ENCODE measurements at regions not wholly inside any gene's neighbourhood (a gene's known extent, or its start where the extent isn't known, plus 50 kb on each side); places are given as distances from the start of the nearest gene placed in this dataset.
A peak's percentile ranks its signal among the peaks of the same experiment; 100 is the strongest.

DNA sequence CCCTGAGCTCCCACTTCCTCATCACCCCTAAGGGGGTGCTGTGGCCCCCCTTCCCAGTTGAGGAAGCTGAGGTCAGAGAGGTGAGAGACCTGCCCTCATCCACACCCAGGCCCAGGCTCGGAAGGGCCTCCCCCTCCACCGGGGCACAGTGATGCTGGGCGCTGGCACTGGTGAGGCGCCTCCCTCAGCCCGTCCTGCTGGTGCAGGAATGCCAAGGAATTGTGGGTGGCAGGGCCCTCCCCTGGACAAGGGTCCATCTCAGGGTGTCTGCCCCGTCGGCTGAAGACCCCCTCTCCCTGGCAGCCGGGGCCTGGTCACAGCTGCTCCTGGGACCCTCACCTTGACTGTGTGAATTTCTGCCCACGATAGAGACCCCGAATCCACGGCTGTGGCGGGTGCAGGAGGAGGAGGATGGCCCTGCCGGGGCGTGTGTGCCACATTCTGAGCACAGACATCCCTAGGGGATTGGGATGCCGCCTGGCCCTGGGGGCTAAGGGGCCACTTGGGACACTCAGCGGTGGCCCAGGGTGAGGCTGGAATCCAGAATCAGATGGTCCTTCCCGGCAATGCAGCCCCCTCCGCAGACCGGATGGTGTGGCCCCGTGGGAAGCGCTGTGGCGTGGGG, 70.2 kb upstream of the GATA5 start:
- DNase-seq (ENCODE audit: low spot score), result no peak

DNA sequence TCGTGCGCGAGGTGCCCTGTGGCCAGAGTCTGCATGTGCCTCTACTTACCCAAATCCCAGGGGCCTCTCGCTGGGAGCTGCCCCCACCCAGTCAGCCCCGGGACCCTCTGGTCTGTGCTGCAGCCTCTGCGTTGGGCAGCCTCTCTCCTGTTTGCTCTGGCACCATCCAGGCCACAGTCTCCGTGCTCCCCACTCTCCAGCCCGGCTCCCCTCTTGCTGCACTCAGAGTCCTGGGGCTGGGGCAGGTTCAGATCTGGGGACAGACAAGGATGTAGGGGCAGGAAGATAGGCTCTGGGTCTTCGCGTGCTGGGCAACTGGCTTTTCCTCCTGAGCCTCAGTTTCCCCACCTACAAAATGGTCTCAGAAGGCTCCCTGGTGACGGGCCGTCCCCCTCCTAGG, 70.8 kb upstream of the GATA5 start:
- DNase-seq (ENCODE audit: low spot score), result no peak

DNA sequence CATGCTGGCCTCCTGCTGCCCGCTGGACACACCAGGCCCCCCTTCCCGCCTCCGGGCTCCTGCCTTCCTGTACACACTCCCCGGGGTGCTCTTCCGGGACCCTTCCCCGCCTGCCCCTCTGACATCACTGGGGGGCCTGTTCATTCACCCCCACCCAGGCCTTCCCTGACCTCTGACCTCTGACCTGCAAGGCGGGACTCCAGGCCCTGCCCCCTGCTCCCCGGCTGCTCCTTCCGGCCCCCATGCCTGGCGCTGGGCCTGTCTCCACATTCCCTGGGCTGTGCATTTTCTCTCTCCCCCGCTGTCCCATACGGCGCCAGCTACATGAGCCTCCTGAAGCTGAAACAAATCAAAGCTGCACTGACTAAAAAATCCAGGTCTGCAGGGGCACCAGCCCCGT, 71.6 kb upstream of the GATA5 start:
- no peak for DNase-seq (ENCODE audit: low spot score)

DNA sequence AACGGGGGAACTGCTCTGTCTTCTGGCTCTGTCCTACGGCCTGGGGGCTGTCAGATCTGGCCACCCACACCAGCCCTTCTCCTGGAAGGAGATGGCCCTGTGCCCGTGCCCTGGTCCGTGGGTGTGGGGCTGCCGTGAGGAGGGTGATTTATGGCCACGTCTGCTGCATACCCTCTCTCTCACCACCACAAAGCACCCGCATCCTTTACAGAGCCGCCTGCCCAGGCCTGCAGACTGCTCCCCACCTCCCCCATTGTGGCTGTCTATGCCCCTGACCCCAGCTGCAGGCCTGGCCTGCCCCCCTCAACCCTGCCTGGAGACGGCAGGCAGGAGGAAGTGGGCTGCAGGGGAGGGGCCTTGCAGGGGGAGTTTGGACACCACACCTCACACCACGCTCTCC, 72.7 kb upstream of the GATA5 start:
- DNase-seq (ENCODE audit: low spot score), result no peak

DNA sequence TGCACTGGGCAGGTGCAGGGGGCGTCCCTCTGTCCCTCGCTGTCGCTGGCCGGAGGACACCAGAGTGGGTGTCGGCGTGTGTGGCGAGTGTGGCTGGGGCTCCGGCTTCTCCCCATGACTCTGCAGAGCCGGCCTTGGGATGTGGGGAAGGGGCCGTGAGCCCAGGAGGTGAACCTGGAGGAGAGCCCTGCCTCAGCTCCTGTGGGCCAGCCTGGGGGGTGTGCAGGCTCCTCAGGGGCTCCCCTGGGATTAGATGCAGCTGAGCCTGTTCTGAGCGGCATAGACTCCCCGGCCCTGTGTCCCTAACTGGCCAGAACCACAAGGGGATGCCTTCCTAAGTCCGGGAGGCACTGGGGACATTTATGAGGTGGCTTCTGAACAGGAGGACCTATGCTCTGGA, 73.2 kb upstream of the GATA5 start:
- no peak for DNase-seq (ENCODE audit: low spot score)

DNA sequence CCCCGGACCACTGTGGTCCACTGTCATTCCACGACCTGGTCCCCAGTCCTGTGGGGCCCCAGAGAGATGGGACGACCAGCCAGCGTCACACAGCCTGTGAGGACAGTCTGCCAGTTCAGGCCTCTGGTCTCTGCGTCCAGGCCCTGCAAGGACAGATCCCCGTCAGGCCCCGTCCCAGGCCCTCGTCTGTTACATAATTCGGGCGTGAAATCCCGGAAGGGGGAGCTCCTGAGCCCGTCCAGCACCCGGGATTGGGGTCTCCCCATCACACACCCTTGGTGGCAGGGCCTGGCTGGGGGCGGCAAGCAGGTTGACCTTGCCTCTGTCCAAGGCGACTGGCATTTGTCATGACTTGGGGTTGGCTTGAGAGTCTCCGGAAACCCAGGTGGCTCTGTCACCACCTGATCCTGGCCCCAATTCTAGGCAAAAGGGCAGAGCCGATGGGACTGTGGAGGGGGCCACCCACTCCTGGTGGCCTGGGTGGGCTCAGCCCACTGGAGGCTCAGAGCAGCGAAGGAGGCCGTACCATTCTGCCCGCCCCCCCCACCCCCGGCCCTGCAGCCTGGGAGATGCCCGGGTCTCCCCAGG, 73.8 kb upstream of the GATA5 start:
- DNase-seq (ENCODE audit: low spot score), result no peak

DNA sequence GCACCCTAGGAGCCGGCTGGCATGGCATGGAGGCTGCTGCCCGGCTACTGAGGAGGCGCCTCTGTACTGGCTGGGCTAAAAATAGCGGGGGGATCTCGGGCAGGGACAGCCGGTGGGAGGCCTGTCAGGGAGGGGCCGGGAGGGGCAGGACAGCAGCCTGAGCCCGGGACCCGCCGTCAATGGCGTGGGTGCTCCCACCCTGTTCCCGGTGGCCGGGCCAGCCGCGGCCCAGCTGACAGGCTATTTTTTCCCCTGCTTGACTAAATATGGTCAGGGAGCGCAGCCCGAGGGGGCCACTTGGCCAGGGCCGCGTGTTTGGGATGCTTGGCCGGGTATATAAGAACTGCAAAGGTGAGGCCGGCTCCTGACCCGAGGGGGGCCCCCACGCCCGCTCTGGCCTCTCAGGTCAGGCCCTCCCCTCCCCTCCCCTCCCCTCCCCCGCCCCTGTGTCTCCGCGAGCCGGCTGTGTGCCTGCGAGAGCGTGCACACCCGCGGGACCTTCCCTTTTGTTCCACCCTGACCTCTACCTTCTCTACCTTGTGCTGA, 74.4 kb upstream of the GATA5 start:
- DNase-seq (ENCODE audit: low spot score), result no peak

DNA sequence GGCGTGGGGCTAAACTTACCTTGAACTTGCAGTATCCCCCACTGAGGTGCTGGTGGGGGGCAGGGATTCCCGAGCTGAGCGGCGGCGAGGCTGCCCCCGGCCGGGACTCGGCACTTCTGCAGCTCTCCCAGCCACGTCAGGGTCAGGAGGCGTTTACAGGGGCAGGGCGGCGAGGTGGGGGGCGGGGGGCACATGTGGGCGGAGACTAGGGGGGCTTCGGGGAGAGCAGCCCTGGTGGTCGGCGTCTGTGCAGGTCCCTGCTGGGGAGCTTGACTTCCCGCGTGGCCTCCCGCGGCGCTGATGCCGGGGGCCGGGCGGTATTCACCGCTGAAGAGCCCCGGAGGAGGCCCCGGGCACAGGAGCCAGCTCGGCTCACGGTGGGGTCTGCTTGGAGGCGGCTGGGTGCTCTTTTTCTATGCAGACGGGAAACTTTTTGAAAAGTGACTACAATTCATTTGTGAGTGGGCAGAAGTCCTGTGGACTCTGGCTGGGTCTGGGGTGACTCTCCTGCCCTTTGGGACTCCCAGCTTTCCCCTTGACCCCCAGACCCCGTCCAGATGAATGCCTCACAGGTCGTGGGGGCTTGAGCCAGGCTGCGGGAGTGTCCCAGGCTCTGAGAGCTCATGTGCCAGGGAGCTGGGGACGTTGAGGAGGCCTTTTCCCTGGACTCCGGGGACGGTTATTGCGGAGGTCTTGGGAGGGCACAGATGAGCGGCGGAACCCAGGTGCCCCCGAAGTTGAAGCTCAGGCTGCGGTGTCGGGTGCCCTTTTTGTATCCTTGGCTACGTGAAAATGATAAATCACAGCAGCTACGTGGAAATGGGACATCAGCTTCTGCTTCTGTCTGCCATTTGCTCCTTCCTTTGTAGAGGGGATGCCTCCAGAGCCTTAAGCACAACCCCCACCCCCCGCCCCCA, 75.9 kb upstream of the GATA5 start:
- DNase-seq (ENCODE audit: low spot score), result no peak

DNA sequence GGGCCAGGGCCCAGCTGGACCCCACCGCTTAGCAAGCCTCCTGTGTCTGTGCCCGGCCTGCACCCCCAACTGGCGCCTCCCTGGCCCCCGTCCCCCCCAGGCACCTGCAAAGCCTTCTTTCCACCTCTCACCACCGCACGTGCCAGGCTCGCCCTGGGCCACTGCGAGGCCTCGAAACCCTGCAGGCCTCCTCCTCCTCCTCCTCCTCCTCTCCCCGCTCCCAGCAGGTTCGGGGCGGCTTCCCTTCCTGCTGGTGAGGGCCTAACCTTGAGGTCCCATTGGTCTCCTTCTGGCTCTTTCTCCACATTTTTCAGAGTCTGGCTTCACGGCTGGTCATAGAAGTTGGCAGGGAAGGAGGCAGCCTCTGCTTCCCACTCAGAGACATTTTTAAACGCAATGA, 76.8 kb upstream of the GATA5 start:
- no peak for DNase-seq (ENCODE audit: low spot score)

DNA sequence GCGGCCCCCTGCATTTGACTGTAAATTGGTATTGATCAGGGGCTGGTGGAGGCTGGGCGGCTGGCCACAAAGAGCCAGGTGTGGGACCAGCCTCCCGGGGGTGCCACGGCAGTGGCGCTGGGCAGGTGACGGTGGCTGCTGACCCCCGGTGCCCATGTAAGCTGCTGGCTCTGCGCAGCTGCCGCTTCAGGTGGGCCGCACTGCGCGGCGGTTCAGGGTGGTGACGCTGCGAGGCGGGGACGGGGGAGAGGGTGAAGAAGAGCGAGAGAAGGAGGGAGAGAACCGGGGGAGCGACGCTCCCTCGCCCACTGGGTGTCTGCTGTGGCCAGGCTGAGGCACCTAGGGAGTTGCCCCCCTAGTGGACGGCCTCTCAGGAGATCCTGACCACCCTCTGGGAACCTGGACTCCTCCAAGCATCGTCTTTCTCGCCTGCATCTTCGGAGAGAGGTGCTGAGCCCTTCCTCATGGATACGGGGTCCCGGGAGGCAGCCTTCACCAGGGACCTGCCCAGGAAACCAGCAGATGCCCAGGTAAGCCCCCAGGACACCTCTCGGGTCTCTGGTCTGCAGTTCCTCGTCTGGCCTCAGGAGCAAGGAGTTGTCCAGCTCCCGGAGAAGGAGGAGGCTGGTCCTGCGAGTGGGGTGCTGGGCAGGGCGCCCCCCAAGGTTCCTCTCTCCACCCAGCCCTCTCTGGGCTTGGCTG, 77.5 kb upstream of the GATA5 start:
- no peak for DNase-seq (ENCODE audit: low spot score)

DNA sequence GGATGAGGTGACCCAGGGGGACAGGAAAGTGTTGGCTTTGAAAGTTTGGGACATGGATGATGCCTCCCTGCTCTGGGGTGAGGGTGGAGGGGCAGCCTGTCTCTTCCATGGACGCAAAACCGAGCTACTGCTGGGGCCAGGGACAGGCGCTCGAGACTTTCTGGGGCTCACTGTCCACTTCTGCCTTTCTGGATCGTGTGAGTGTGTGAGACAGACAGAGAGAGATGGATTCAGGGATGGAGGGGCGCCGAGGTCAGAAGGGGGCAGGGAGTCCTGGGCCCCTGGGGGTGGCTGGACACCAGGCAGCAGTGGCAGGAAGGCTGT, 78.0 kb upstream of the GATA5 start:
- DNase-seq (ENCODE audit: low spot score), result no peak

DNA sequence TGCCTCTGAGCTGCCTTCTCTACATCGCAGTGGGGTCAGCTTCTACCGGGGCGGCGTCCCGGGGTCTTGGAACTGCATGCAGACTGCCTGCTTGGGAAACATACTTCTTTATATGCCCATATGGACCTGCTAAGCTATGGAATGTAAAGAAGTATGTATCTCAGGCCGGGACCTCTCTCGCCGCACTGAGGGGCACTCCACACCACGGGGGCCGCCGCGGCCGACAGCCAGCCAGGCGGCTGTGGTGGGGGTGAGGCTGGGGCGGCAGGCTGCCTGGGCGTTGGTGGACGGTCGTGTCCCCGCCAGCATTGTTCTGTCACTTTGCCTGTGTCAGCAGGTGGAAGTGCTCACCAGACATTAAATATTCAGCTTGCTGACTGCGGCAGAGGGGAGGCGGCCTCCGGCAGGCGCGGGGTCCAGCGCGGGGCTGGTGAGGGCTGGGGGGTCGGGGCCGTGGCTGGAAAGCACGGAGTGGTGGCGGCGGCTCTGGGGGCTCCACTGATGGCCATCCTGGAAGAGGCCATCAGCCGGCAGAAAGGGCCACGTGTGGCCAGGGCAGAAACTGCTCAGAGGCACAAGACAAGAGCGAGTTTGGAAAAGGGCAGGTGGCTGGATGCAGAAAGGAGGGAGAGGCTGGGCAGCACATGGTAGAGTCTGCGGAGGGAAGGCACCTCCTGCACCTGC, 78.6 kb upstream of the GATA5 start:
- no peak for DNase-seq (ENCODE audit: low spot score)

DNA sequence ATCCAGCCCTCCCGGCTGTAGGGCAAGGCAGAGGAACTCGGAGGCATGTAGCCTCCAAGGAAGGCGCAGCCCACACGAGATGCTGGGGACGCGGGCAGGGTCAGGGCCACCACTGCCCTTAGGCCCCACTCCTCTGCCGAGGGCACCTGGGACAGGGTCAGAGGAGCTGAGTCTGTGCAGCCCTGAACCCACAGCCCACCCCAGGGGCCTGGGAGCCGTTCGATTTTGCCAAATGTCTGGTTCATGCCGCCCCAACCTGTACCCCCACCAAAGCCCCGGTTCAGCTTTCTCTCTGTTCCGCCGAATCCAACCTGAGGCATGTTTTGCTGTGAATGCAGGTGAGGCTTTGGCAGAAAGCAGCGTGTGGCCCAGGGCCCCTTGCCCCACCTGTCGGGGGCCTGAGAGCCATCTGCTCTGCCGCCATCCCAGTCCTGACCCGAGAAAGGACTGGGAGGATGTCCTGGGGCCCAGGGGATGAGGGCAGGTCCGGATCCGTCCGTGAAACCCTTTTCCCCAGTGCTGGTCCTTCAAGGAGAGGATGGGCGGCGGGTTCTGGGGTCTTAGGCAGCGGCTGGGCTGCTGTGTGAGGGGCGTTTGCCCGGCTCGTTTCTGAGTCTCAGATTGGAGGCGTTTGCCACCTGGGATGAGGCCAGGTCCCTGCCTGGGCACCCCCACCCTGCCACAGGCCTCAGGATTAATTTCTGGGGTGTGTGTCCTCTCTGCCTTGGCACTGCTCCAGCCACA, 79.3 kb upstream of the GATA5 start:
- no peak for DNase-seq (ENCODE audit: low spot score)

DNA sequence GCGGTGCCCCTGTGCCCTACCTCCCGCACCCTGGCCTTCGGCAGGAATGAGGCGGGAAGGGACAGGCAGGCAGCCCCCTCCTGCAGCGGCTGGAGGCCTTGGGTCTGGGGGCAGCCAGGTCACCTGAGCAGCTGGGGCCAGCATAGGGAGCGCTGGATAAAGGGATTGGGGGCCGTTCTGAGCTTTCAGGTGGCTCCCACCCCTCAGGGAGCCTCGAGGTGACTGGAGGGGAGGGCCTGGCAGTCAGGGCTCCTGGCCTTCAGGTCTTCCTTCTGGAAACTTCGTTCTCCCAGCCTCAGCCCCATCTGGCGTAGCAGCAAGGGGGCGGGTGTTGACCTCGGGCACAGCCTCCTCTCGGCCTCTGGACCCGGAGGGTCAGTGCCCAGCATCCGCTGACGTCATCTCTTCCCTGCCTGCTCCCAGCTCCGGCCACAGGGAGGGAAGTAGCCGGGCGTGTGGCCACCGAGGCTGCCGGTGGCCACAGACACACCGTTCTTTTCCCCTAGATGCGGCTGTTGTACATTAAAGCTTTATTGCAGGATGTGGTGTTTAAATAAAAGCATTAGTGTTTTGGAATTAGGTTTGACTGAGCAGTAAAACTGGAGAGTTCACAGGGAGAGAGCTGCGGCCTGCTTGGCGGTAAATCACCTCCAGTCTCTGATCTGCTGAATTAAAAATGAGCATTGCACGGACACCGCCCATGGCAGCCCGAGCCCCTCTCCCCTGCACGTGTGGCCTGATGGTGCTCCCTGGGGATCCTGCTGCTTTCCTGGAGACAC, 80.0 kb upstream of the GATA5 start:
- no peak for DNase-seq (ENCODE audit: low spot score)

DNA sequence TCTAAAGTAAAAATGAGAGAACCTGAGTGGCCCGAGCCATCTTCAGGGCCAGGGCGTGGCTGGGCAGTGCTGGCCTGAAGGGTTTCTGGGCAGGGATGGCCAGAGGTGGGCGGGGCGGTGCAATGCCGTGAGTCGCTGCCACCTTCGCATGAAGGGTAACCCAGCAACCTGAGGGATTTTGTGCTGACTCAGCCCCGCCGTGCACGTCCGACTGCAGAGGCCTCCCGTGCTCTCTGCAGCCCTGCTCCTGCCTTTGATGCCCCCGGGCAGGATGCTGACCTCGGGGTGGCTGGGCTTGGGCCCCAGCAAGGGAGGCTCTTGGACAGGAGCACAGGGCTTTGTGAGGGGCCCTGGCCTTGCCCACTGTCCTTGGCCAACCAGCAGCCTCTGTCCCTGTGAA, 81.7 kb upstream of the GATA5 start:
- no peak for DNase-seq (ENCODE audit: low spot score)

DNA sequence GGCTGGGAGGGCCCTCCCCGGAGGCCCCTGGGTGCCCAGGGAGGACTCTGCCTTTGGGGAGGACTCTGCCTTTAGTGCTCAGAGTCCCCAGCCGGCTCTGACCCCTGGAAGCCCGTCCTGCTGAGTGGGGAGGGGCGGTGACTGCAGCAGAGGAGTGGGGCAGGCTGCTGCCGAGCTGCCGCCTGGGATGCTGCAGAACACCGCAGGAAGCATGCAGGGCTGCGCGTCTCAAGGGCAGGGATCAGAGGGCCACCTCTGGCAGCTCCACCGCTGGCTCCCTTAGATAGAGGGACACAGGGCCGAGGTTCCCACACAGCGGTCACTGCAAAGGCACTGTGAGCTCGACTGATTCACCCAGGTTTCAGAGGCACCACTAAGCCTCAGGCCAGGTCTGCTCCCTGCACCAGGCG, 82.2 kb upstream of the GATA5 start:
- DNase-seq (ENCODE audit: low spot score), result no peak

DNA sequence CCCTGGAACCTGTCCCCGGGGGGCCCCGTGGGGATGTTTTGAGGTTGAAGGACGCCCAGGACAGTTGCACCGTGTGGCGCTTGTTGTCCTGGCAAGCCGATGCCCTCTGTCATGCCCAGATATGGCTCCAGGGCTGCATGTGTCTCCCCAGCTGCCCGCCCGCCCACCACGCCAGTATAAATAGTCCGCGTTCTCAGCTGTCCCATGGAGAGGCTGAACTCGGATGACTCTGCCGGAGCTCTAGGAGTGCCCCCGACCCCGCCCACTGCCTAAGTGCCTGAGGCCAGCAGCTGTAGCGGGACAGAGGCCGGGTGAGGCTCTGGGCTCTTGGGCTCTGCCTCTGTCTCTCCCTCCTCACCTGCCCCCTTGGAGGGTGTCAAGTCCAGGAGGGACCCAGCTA, 83.0 kb upstream of the GATA5 start:
- DNase-seq (ENCODE audit: low spot score), result no peak

DNA sequence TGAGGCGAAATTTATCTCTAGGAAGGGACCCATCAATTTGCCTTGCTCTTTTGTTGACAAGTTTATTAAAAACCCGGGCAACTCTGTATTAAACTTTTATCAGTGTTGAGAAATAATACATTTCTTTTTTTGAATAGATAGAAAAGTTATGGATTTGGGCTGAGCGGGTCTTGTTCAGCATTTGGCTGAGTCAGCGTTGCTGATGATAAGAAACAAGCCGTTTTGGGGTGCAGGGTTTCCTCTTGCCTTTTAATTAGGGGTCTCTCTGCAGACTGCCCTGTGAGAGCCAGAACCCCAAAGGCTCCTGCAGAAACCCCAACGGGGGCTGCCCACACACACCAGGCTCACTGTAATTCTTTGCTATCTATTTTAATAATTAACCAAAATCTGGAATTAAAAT, 82.1 kb upstream of the SLCO4A1 start:
- no peak for DNase-seq (ENCODE audit: low spot score)

DNA sequence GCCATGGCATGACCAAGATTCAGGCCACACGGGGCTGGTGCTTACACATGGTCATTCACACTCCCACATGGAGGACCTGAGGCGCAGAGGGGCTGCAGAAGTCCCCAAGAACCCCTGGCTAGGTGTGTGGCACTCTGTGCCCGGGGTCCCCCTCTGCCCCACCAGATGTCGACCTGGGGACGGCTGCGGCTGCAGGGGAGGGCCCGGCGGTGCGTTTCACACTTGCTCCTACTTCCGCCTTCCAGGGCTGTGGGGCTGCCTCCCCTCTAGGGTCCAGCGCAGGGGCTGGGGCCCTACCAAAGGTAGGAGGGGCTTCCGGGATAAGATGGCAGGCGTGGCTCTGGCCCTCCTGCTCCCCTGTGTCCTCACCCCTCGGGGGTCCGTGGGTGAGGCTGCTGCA, 81.1 kb upstream of the SLCO4A1 start:
- DNase-seq (ENCODE audit: low spot score), result peak; percentile 39

DNA sequence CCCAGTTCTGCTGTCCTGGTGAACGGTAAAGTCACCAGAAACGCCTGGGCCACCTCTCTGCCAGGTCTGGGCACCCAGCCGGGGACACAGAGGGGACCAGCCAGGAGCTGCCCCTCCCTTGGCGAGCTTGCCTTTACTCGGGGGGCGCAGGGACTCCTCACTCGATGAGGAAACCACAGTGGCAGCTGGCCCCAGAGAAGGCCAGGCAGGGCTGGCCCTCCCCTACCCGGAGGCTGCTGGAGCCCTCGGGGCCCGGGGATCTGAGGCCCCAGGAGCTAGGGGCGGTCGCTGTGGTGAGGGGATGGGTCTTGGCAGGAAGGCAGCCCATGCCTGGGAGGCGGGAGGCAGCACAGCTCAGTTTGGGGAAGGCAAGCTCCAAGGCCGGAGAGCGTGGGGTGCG, 80.4 kb upstream of the SLCO4A1 start:
- no peak for DNase-seq (ENCODE audit: low spot score)

DNA sequence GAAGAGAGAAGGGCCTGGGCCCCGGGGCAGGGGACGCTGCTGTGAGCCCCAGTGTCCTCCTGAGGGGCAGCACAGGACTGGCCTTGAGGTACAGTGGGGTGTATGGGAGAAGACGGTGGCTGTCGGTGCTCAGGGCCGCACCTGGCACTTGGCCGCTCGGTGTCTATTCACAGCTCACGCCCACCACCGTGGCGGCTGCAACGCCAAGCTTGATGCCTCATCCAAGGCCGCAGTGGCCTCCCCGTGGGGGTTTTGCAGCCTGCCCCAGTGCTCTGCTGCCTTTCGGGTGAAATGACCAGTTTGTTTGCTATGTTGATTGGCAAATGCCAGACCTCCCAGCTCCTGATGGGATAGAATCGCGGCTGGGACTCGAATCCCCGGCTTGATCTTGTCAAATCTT, 79.5 kb upstream of the SLCO4A1 start:
- DNase-seq (ENCODE audit: low spot score), result no peak

Measured in NAMALWA (cell line).